Gastrocnemius medialis (tissue), 4 donors: ENCODE measurements at regions not wholly inside any gene's neighbourhood (a gene's known extent, or its start where the extent isn't known, plus 50 kb on each side); places are given as distances from the start of the nearest gene placed in this dataset.

Experiments used
- POLR2A ChIP-seq, 2 donors: fragments of 450-650 bp; IDR thresholded peaks; one replicate each; pipeline ENCODE4 v1.6.1; 2017; ENCODE audit warnings: antibody characterized with exemption in 2 of 2, mild to moderate bottlenecking in 2 of 2, moderate library complexity in 2 of 2
- TF ChIP-seq, protein P1 (sequence below), 5 experiments: fragments of 450-650 bp in 3 of 5; fragments of 200-600 bp in 2 of 5; sonication (generic) in 2 of 5; IDR thresholded peaks in 4 of 5; conservative IDR thresholded peaks in 1 of 5; 1 replicate in 4 of 5; 2 replicates in 1 of 5; pipeline ENCODE4 v1.5.1; 2016 to 2019; ENCODE audit warnings: antibody characterized with exemption in 5 of 5, mild to moderate bottlenecking in 3 of 5, moderate library complexity in 3 of 5

DNA sequence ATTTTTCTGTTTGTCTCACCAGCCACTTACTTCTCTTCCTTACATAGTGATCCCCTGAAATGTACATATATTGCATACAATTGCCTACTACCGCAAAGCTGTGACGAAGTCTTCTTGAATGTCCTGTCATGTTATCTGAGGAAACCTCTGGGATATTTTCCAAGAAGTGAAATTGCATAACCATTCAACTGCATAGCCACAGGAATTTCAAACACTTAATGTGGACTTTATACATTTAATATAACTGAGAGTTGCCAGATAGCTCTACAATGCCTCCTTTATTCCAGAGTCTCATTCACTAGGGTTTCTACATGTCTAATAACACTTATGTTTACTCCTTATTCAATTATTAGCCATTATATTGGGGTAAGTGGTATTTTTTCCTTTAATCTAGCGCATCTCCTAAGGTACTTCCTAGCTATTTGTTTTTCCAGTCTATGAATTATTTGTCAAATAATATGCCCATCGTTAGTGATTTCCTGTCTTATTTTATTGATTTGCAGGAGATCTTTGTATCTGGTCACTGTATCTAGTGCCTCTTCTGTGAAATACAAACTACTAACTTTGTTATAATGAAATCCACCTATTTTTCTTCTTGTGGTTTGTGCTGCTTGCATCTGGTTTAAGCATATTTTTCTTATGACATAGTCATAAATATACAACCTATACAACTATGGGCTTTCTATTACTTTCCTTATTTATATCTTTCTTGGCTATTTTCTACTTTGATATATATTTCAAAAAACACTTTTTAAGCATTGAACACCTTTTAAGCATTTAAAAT is 69.2 kb upstream of the GRID2 start:
- TF ChIP-seq, protein P1, sequence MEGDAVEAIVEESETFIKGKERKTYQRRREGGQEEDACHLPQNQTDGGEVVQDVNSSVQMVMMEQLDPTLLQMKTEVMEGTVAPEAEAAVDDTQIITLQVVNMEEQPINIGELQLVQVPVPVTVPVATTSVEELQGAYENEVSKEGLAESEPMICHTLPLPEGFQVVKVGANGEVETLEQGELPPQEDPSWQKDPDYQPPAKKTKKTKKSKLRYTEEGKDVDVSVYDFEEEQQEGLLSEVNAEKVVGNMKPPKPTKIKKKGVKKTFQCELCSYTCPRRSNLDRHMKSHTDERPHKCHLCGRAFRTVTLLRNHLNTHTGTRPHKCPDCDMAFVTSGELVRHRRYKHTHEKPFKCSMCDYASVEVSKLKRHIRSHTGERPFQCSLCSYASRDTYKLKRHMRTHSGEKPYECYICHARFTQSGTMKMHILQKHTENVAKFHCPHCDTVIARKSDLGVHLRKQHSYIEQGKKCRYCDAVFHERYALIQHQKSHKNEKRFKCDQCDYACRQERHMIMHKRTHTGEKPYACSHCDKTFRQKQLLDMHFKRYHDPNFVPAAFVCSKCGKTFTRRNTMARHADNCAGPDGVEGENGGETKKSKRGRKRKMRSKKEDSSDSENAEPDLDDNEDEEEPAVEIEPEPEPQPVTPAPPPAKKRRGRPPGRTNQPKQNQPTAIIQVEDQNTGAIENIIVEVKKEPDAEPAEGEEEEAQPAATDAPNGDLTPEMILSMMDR (IDR thresholded peaks at IDR 0.05 in 4 of 5, conservative IDR thresholded peaks at IDR 0.05 in 1 of 5), result no peak
- TF ChIP-seq POLR2A (IDR thresholded peaks at IDR 0.05), result no peak
